GM12878 (cell line): ENCODE measurements at regions not wholly inside any gene's neighbourhood (a gene's known extent, or its start where the extent isn't known, plus 50 kb on each side); places are given as distances from the start of the nearest gene placed in this dataset.

Source experiments
- BCL11A ChIP-seq: IDR thresholded peaks from 2 replicates; pipeline ENCODE4 v1.6.1; 2011; ENCODE audit warnings: low read depth, low read length
- CREB1 ChIP-seq: IDR thresholded peaks from 2 replicates; pipeline ENCODE4 v1.6.1; 2012; ENCODE audit warnings: low read depth, mild to moderate bottlenecking, inconsistent platforms
- CREM ChIP-seq: IDR thresholded peaks from 2 replicates; pipeline ENCODE4 v1.6.1; 2014; ENCODE audit warnings: antibody characterized with exemption, low read depth
- ETV6 ChIP-seq, 2 experiments: fragments of 450-650 bp in 1 of 2; IDR thresholded peaks in 1 of 2; conservative IDR thresholded peaks in 1 of 2; 2 replicates each; pipeline ENCODE4 v1.6.1; 2014; ENCODE audit warnings: antibody characterized with exemption in 1 of 2, borderline replicate concordance in 1 of 2, low read depth in 1 of 2, mild to moderate bottlenecking in 1 of 2, moderate library complexity in 1 of 2
- GATAD2B ChIP-seq: fragments of 450-650 bp; conservative IDR thresholded peaks from 2 replicates; pipeline ENCODE4 v1.6.1; 2017; ENCODE audit warnings: low read depth, mild to moderate bottlenecking, moderate library complexity
- HDAC6 ChIP-seq: fragments of 200-600 bp; sonication (generic); IDR thresholded peaks from one replicate; pipeline ENCODE4 v1.8.0; 2017; ENCODE audit warnings: antibody characterized with exemption; ENCODE audit not compliant: unreplicated experiment
- IKZF2 ChIP-seq, 2 experiments: fragments of 450-650 bp; IDR thresholded peaks; 2 replicates each; pipeline ENCODE4 v1.6.1; 2017; ENCODE audit warnings: mild to moderate bottlenecking in 2 of 2, moderate library complexity in 2 of 2
- JUNB ChIP-seq: IDR thresholded peaks from 2 replicates; pipeline ENCODE4 v1.6.1; 2016; ENCODE audit warnings: antibody characterized with exemption, mild to moderate bottlenecking
- MTA2 ChIP-seq: fragments of 450-650 bp; IDR thresholded peaks from 2 replicates; pipeline ENCODE4 v1.6.1; 2016; ENCODE audit warnings: low read depth, mild to moderate bottlenecking, moderate library complexity
- NR2C1 ChIP-seq: fragments of 450-650 bp; IDR thresholded peaks from 2 replicates; pipeline ENCODE4 v1.6.1; 2017; ENCODE audit warnings: antibody characterized with exemption, mild to moderate bottlenecking, moderate library complexity
- NRF1 ChIP-seq: conservative IDR thresholded peaks from 2 replicates; pipeline ENCODE4 v1.6.1; 2011; ENCODE audit warnings: mild to moderate bottlenecking, low read depth, low read length, improper control_type of control experiment
- POU2F2 ChIP-seq: IDR thresholded peaks from 3 replicates; pipeline ENCODE4 v1.6.1; 2011; ENCODE audit warnings: low read depth, mild to moderate bottlenecking, low read length, borderline replicate concordance
- RAD51 ChIP-seq: fragments of 450-650 bp; IDR thresholded peaks from 2 replicates; pipeline ENCODE4 v1.6.1; 2016; ENCODE audit warnings: moderate library complexity, mild to moderate bottlenecking, inconsistent platforms
- SMARCA5 ChIP-seq: fragments of 450-650 bp; IDR thresholded peaks from 2 replicates; pipeline ENCODE4 v1.6.1; 2017; ENCODE audit warnings: mild to moderate bottlenecking
- SPI1 ChIP-seq: IDR thresholded peaks from 2 replicates; pipeline ENCODE4 v1.6.1; 2011; ENCODE audit warnings: low read depth, mild to moderate bottlenecking, low read length, moderate library complexity, borderline replicate concordance; ENCODE audit not compliant: insufficient read depth
- SREBF2 ChIP-seq: IDR thresholded peaks from 2 replicates; pipeline ENCODE4 v1.6.1; 2012; ENCODE audit warnings: mild to moderate bottlenecking, low read length
- TCF3 ChIP-seq: IDR thresholded peaks from 2 replicates; pipeline ENCODE4 v1.6.1; 2012; ENCODE audit warnings: low read depth, mild to moderate bottlenecking, low read length, borderline replicate concordance; ENCODE audit not compliant: insufficient read depth
- TF ChIP-seq, protein P1 (sequence below): IDR thresholded peaks from 2 replicates; pipeline ENCODE4 v1.6.1; 2012; ENCODE audit warnings: mild to moderate bottlenecking, low read depth, low read length
- TF ChIP-seq, protein P2 (sequence below): fragments of 450-650 bp; IDR thresholded peaks from 2 replicates; pipeline ENCODE4 v1.6.1; 2017; ENCODE audit warnings: low read depth, mild to moderate bottlenecking, moderate library complexity
- TF ChIP-seq, protein P3 (sequence below): IDR thresholded peaks from 2 replicates; pipeline ENCODE4 v1.6.1; 2011; ENCODE audit warnings: mild to moderate bottlenecking, low read depth, low read length, moderate library complexity; ENCODE audit not compliant: insufficient replicate concordance
- TF ChIP-seq, protein P4 (sequence below): IDR thresholded peaks from 2 replicates; pipeline ENCODE4 v1.6.1; 2012; ENCODE audit warnings: low read depth, low read length, improper control_type of control experiment
- TF ChIP-seq, protein P5 (sequence below): IDR thresholded peaks from 2 replicates; pipeline ENCODE4 v1.6.1; 2011; ENCODE audit warnings: borderline replicate concordance, low read depth, mild to moderate bottlenecking, moderate library complexity, mixed read lengths, low read length; ENCODE audit not compliant: insufficient read depth; ENCODE audit errors: extremely low read length

DNA sequence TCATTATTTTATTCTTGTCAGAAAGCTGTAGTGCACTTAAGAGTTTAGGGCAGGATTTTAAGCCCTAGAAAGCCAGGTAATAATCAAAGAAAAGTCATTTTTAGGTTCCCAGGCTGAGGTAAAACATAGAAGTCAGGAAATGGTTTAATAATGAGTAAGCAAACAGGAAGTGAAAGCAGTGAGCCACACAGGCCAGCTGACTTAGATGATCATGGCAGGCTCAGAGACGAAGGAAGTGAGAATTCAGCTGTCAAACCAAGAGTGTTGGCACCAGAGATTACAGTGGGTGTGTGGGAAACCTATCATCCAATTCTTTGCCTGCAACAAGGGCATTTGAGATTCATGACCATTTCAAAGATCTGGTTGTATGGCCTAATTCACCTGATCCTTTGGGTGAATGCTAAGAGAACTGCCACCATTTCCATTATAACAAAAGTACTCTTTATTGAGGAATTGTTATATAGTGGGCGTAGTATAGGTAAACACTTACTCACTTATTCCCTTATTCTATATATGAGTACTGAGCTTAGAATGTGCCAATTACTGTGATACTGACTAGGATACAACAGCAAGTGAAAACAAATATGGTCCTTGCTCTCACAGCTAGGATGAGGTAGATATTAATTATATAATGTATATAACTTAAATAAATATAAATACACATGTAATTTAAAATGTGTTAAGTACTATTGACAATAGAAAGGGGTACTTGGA lies 103.7 kb upstream of the EDNRB start (continued):
- TF ChIP-seq SPI1 (peak; percentile 99), HDAC6 (no peak), NR2C1 (no peak), CREM (peak; percentile 93), JUNB (peak; percentile 95), ETV6 (conservative IDR thresholded peaks at IDR 0.05 in 1 of 2, IDR thresholded peaks at IDR 0.05 in 1 of 2; ENCODE audit: borderline replicate concordance in 1 of 2, low read depth in 1 of 2) (peak in 1 of 2 experiments; percentile 100; a peak in 2 of 4 replicates), BCL11A (peak; percentile 99), GATAD2B (peak; percentile 94), MTA2 (peak; percentile 96), RAD51 (peak; percentile 83), SREBF2 (no peak), SMARCA5 (no peak), NRF1 (no peak), IKZF2 (IDR thresholded peaks at IDR 0.05) (peak; percentile 98 to 99), POU2F2 (peak; percentile 84; the same call in 2 of the 3 replicates), TCF3 (peak; percentile 95), CREB1 (peak; percentile 63)
- TF ChIP-seq, protein P1, sequence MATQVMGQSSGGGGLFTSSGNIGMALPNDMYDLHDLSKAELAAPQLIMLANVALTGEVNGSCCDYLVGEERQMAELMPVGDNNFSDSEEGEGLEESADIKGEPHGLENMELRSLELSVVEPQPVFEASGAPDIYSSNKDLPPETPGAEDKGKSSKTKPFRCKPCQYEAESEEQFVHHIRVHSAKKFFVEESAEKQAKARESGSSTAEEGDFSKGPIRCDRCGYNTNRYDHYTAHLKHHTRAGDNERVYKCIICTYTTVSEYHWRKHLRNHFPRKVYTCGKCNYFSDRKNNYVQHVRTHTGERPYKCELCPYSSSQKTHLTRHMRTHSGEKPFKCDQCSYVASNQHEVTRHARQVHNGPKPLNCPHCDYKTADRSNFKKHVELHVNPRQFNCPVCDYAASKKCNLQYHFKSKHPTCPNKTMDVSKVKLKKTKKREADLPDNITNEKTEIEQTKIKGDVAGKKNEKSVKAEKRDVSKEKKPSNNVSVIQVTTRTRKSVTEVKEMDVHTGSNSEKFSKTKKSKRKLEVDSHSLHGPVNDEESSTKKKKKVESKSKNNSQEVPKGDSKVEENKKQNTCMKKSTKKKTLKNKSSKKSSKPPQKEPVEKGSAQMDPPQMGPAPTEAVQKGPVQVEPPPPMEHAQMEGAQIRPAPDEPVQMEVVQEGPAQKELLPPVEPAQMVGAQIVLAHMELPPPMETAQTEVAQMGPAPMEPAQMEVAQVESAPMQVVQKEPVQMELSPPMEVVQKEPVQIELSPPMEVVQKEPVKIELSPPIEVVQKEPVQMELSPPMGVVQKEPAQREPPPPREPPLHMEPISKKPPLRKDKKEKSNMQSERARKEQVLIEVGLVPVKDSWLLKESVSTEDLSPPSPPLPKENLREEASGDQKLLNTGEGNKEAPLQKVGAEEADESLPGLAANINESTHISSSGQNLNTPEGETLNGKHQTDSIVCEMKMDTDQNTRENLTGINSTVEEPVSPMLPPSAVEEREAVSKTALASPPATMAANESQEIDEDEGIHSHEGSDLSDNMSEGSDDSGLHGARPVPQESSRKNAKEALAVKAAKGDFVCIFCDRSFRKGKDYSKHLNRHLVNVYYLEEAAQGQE = no peak
- TF ChIP-seq, protein P2, sequence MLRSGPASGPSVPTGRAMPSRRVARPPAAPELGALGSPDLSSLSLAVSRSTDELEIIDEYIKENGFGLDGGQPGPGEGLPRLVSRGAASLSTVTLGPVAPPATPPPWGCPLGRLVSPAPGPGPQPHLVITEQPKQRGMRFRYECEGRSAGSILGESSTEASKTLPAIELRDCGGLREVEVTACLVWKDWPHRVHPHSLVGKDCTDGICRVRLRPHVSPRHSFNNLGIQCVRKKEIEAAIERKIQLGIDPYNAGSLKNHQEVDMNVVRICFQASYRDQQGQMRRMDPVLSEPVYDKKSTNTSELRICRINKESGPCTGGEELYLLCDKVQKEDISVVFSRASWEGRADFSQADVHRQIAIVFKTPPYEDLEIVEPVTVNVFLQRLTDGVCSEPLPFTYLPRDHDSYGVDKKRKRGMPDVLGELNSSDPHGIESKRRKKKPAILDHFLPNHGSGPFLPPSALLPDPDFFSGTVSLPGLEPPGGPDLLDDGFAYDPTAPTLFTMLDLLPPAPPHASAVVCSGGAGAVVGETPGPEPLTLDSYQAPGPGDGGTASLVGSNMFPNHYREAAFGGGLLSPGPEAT = peak; percentile 87
- TF ChIP-seq, protein P3, sequence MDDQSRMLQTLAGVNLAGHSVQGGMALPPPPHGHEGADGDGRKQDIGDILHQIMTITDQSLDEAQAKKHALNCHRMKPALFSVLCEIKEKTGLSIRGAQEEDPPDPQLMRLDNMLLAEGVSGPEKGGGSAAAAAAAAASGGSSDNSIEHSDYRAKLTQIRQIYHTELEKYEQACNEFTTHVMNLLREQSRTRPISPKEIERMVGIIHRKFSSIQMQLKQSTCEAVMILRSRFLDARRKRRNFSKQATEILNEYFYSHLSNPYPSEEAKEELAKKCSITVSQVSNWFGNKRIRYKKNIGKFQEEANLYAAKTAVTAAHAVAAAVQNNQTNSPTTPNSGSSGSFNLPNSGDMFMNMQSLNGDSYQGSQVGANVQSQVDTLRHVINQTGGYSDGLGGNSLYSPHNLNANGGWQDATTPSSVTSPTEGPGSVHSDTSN = peak; percentile 73
- TF ChIP-seq, protein P4, sequence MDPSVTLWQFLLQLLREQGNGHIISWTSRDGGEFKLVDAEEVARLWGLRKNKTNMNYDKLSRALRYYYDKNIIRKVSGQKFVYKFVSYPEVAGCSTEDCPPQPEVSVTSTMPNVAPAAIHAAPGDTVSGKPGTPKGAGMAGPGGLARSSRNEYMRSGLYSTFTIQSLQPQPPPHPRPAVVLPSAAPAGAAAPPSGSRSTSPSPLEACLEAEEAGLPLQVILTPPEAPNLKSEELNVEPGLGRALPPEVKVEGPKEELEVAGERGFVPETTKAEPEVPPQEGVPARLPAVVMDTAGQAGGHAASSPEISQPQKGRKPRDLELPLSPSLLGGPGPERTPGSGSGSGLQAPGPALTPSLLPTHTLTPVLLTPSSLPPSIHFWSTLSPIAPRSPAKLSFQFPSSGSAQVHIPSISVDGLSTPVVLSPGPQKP = no peak
- TF ChIP-seq, protein P5, sequence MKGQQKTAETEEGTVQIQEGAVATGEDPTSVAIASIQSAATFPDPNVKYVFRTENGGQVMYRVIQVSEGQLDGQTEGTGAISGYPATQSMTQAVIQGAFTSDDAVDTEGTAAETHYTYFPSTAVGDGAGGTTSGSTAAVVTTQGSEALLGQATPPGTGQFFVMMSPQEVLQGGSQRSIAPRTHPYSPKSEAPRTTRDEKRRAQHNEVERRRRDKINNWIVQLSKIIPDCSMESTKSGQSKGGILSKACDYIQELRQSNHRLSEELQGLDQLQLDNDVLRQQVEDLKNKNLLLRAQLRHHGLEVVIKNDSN = peak; percentile 7
